ENCODE measurements at regions not wholly inside any gene's neighbourhood (a gene's known extent, or its start where the extent isn't known, plus 50 kb on each side); places are given as distances from the start of the nearest gene placed in this dataset.

GRCh38 chrX:959595-959994 is 252.9 kb downstream of the CRLF2 start:
- TF ChIP-seq, protein P1, sequence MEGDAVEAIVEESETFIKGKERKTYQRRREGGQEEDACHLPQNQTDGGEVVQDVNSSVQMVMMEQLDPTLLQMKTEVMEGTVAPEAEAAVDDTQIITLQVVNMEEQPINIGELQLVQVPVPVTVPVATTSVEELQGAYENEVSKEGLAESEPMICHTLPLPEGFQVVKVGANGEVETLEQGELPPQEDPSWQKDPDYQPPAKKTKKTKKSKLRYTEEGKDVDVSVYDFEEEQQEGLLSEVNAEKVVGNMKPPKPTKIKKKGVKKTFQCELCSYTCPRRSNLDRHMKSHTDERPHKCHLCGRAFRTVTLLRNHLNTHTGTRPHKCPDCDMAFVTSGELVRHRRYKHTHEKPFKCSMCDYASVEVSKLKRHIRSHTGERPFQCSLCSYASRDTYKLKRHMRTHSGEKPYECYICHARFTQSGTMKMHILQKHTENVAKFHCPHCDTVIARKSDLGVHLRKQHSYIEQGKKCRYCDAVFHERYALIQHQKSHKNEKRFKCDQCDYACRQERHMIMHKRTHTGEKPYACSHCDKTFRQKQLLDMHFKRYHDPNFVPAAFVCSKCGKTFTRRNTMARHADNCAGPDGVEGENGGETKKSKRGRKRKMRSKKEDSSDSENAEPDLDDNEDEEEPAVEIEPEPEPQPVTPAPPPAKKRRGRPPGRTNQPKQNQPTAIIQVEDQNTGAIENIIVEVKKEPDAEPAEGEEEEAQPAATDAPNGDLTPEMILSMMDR (conservative IDR thresholded peaks at IDR 0.05; ENCODE audit: low read depth in 2 of 2): no peak
- no peak for TF ChIP-seq CREB1 (CRISPR knock-in tag; IDR thresholded peaks at IDR 0.05; ENCODE audit: low read depth)
- TF ChIP-seq POLR2AphosphoS5 (IDR thresholded peaks at IDR 0.05; ENCODE audit: low read depth): no peak
- TF ChIP-seq STAT1 (IDR thresholded peaks at IDR 0.05; ENCODE audit: unreplicated experiment): no peak
- no peak for TF ChIP-seq EZH2phosphoT487 (IDR thresholded peaks at IDR 0.05; ENCODE audit: unreplicated experiment)
- TF ChIP-seq JUNB (IDR thresholded peaks at IDR 0.05; ENCODE audit: unreplicated experiment): no peak
- TF ChIP-seq EZH2 (IDR thresholded peaks at IDR 0.05; ENCODE audit: low read depth, unreplicated experiment): no peak
- no peak for TF ChIP-seq ZNF114 (CRISPR knock-in tag; IDR thresholded peaks at IDR 0.05)
- TF ChIP-seq, protein P2, sequence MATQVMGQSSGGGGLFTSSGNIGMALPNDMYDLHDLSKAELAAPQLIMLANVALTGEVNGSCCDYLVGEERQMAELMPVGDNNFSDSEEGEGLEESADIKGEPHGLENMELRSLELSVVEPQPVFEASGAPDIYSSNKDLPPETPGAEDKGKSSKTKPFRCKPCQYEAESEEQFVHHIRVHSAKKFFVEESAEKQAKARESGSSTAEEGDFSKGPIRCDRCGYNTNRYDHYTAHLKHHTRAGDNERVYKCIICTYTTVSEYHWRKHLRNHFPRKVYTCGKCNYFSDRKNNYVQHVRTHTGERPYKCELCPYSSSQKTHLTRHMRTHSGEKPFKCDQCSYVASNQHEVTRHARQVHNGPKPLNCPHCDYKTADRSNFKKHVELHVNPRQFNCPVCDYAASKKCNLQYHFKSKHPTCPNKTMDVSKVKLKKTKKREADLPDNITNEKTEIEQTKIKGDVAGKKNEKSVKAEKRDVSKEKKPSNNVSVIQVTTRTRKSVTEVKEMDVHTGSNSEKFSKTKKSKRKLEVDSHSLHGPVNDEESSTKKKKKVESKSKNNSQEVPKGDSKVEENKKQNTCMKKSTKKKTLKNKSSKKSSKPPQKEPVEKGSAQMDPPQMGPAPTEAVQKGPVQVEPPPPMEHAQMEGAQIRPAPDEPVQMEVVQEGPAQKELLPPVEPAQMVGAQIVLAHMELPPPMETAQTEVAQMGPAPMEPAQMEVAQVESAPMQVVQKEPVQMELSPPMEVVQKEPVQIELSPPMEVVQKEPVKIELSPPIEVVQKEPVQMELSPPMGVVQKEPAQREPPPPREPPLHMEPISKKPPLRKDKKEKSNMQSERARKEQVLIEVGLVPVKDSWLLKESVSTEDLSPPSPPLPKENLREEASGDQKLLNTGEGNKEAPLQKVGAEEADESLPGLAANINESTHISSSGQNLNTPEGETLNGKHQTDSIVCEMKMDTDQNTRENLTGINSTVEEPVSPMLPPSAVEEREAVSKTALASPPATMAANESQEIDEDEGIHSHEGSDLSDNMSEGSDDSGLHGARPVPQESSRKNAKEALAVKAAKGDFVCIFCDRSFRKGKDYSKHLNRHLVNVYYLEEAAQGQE (IDR thresholded peaks at IDR 0.05; ENCODE audit: unreplicated experiment): no peak
- TF ChIP-seq NANOG (IDR thresholded peaks at IDR 0.05; ENCODE audit: borderline replicate concordance): no peak
- no peak for TF ChIP-seq ZNF331 (CRISPR knock-in tag; IDR thresholded peaks at IDR 0.05; ENCODE audit: low read depth)

All from GM23338 (cell line).